K562 (cell line): ENCODE measurements at regions not wholly inside any gene's neighbourhood (a gene's known extent, or its start where the extent isn't known, plus 50 kb on each side); places are given as distances from the start of the nearest gene placed in this dataset.
A peak's percentile ranks its signal among the peaks of the same experiment; 100 is the strongest.

ENCODE experiments used
- ATAC-seq: fragments of 200-7000 bp; cut with Tn5 transposase; 3 replicates; pipeline ENCODE4 v1.9.1; 2020; ENCODE audit warnings: moderate library complexity
- BruUV-seq: library from RNA; stranded (reverse); fragments of 400-500 nt; replicated peaks from 2 replicates; lab custom pipeline; 2021; lab: Mats Ljungman, UMichigan
- CTCF ChIA-PET: fragments of 300-600 bp; formaldehyde crosslinking; extraction: SDS; loops from one replicate; lab custom pipeline; 2021; ENCODE audit warnings: low intra/inter-chr PET ratio; lab: Yijun Ruan, JAX
- POLR2A ChIA-PET: fragments of 300-600, 350-650 bp; sonication (Branson Sonifier 250); formaldehyde crosslinking; extraction: SDS; loops from one replicate; lab custom pipeline; 2021; ENCODE audit warnings: antibody characterized with exemption, inconsistent platforms; lab: Yijun Ruan, JAX
- DNase-seq, 4 experiments: peaks; one replicate each; pipeline versions ENCODE4 v3.0.0 to v3.0.0-alpha.2; 2011 to 2018; ENCODE audit warnings: low spot score in 3 of 4, mixed read lengths in 3 of 4; ENCODE audit errors: extremely low read depth in 1 of 4
- FAIRE-seq: peaks from 2 replicates; lab custom pipeline; 2011; peaks lifted over from hg19 to GRCh38; lab: Jason Lieb, UNC
- H2AFZ ChIP-seq: 2 replicates; pipeline ENCODE4 v1.6.0; 2011; ENCODE audit warnings: low read depth, low read length, control low read depth, inconsistent platforms
- H3K27ac ChIP-seq: fragments of 200-600 bp; 3 replicates; pipeline ENCODE4 v1.8.0; 2011; ENCODE audit warnings: low read depth, mild to moderate bottlenecking, control low read depth, inconsistent platforms, low read length, moderate library complexity, mixed read lengths; ENCODE audit errors: extremely low read depth
- H3K27me3 ChIP-seq, 2 experiments: fragments of 300-600 bp in 1 of 2; 2 replicates in 1 of 2; 3 replicates in 1 of 2; pipeline versions ENCODE4 v1.6.0 to v1.8.0; 2011; ENCODE audit warnings: inconsistent platforms in 2 of 2, low read length in 2 of 2, mild to moderate bottlenecking in 1 of 2, mixed read lengths in 1 of 2, moderate library complexity in 1 of 2; ENCODE audit not compliant: control insufficient read depth in 2 of 2, insufficient read depth in 2 of 2
- H3K36me3 ChIP-seq: fragments of 300-600 bp; 3 replicates; pipeline ENCODE4 v1.8.0; 2011; ENCODE audit warnings: mild to moderate bottlenecking, low read length, inconsistent platforms; ENCODE audit not compliant: control insufficient read depth, insufficient read depth
- H3K4me1 ChIP-seq, 2 experiments: fragments of 200-600 bp in 1 of 2; replicated peaks in 1 of 2; 2 replicates in 1 of 2; 3 replicates in 1 of 2; pipeline versions ENCODE4 v1.5.1 to v1.8.0; 2011; ENCODE audit warnings: inconsistent platforms in 2 of 2, low read length in 2 of 2, mild to moderate bottlenecking in 1 of 2, mixed read lengths in 1 of 2, moderate library complexity in 1 of 2; ENCODE audit not compliant: control insufficient read depth in 2 of 2, insufficient read depth in 2 of 2
- H3K4me2 ChIP-seq: 2 replicates; pipeline ENCODE4 v1.6.1; 2011; ENCODE audit warnings: low read length, control low read depth, inconsistent platforms, mixed read lengths; ENCODE audit not compliant: insufficient read depth
- H3K4me3 ChIP-seq: fragments of 200-600 bp; sonication (generic), shearing (Covaris generic); 2 replicates; pipeline ENCODE4 v1.5.1; 2016; ENCODE audit warnings: control low read depth, inconsistent platforms
- H3K79me2 ChIP-seq: fragments of 200-600 bp; 3 replicates; pipeline ENCODE4 v1.8.0; 2011; ENCODE audit warnings: low read length, inconsistent platforms; ENCODE audit not compliant: control insufficient read depth, insufficient read depth
- H3K9ac ChIP-seq, 2 experiments: 2 replicates each; pipeline versions ENCODE4 v1.6.0 to v1.6.1; 2011; ENCODE audit warnings: low read depth in 2 of 2, low read length in 2 of 2, control low read depth in 1 of 2, inconsistent platforms in 1 of 2, mild to moderate bottlenecking in 1 of 2, mixed read lengths in 1 of 2; ENCODE audit not compliant: insufficient read depth in 1 of 2
- H3K9me1 ChIP-seq: one replicate; pipeline ENCODE4 v1.6.0; 2011; ENCODE audit warnings: inconsistent platforms, mild to moderate bottlenecking, low read length, moderate library complexity; ENCODE audit not compliant: control insufficient read depth, insufficient read depth
- H3K9me3 ChIP-seq: replicated peaks from 2 replicates; pipeline ENCODE4 v1.5.1; 2011; ENCODE audit warnings: low read depth, low read length, inconsistent platforms; ENCODE audit not compliant: control insufficient read depth, insufficient read depth
- H4K20me1 ChIP-seq: replicated peaks from 2 replicates; pipeline ENCODE4 v1.6.1; 2011; ENCODE audit warnings: low read length, inconsistent platforms, mixed read lengths; ENCODE audit not compliant: control insufficient read depth, insufficient read depth
- WGBS: fragments of 100-300 bp; shearing (Covaris generic); methylation state at CpG from one replicate; pipeline ENCODE4 v1.1.6; 2016; ENCODE audit warnings: low coverage, mixed read lengths; ENCODE audit not compliant: insufficient coverage; ENCODE audit errors: missing lambda C conversion rate; 5-methylcytosine and 5-hydroxymethylcytosine counted together
- in situ Hi-C: fragments of 300-500 bp; cut with MboI; formaldehyde crosslinking; loops from 4 replicates; pipeline ENCODE4 v1.15.0; 2018; ENCODE audit warnings: inconsistent platforms, mixed read lengths
- intact Hi-C: fragments of 100-400 bp; cut with micrococcal nuclease; formaldehyde crosslinking; loops from 2 replicates; pipeline ENCODE4 v1.14.2; 2022
- TF ChIP-seq, protein P1 (sequence below): fragments of 450-650 bp; formaldehyde crosslinking; IDR thresholded peaks from 2 replicates; pipeline ENCODE4 v1.4.0; 2020; ENCODE audit warnings: mild to moderate bottlenecking, mixed read lengths
- TF ChIP-seq, protein P2 (sequence below): sonication (generic); formaldehyde crosslinking; IDR thresholded peaks from 2 replicates; pipeline ENCODE4 v1.8.0; 2023; ENCODE audit warnings: missing genetic modification reagents, mild to moderate bottlenecking, borderline replicate concordance

DNA sequence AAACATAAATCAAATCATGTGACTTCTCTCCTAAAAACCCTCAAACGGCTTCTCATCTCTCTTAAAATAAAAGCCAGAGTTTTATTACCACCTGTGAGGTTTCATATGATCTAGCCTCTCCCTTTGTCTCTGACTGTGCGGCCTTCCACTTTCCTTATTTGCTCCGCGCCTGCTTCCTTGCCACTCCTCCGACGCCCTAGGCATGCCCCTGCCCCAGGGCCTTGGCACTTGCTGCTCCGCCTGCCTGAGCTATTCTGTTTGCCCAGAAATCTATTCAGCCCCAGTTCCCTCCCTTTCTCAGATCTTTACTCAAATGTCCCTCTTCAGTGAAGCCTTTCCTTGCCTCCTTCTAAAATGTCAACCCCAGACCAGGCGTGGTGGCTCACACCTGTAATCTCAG lies 57.5 kb upstream of the DISP3 start:
- Histone ChIP-seq H2AFZ (no peak overlapping the region), H4K20me1 (peaks cover 5% of the 10 kb centered on the region; the same call in 1 of the 2 replicates), H3K27ac (no peak overlapping the region)
- 3% methylated on average over 8 of the region's 8 CpGs for WGBS
- TF ChIP-seq, protein P1, sequence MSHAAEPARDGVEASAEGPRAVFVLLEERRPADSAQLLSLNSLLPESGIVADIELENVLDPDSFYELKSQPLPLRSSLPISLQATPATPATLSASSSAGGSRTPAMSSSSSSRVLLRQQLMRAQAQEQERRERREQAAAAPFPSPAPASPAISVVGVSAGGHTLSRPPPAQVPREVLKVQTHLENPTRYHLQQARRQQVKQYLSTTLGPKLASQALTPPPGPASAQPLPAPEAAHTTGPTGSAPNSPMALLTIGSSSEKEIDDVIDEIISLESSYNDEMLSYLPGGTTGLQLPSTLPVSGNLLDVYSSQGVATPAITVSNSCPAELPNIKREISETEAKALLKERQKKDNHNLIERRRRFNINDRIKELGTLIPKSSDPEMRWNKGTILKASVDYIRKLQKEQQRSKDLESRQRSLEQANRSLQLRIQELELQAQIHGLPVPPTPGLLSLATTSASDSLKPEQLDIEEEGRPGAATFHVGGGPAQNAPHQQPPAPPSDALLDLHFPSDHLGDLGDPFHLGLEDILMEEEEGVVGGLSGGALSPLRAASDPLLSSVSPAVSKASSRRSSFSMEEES (CRISPR knock-in tag), result peak; percentile 24; the same call in 1 of the 2 replicates
- TF ChIP-seq, protein P2, sequence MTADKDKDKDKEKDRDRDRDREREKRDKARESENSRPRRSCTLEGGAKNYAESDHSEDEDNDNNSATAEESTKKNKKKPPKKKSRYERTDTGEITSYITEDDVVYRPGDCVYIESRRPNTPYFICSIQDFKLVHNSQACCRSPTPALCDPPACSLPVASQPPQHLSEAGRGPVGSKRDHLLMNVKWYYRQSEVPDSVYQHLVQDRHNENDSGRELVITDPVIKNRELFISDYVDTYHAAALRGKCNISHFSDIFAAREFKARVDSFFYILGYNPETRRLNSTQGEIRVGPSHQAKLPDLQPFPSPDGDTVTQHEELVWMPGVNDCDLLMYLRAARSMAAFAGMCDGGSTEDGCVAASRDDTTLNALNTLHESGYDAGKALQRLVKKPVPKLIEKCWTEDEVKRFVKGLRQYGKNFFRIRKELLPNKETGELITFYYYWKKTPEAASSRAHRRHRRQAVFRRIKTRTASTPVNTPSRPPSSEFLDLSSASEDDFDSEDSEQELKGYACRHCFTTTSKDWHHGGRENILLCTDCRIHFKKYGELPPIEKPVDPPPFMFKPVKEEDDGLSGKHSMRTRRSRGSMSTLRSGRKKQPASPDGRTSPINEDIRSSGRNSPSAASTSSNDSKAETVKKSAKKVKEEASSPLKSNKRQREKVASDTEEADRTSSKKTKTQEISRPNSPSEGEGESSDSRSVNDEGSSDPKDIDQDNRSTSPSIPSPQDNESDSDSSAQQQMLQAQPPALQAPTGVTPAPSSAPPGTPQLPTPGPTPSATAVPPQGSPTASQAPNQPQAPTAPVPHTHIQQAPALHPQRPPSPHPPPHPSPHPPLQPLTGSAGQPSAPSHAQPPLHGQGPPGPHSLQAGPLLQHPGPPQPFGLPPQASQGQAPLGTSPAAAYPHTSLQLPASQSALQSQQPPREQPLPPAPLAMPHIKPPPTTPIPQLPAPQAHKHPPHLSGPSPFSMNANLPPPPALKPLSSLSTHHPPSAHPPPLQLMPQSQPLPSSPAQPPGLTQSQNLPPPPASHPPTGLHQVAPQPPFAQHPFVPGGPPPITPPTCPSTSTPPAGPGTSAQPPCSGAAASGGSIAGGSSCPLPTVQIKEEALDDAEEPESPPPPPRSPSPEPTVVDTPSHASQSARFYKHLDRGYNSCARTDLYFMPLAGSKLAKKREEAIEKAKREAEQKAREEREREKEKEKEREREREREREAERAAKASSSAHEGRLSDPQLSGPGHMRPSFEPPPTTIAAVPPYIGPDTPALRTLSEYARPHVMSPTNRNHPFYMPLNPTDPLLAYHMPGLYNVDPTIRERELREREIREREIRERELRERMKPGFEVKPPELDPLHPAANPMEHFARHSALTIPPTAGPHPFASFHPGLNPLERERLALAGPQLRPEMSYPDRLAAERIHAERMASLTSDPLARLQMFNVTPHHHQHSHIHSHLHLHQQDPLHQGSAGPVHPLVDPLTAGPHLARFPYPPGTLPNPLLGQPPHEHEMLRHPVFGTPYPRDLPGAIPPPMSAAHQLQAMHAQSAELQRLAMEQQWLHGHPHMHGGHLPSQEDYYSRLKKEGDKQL (CRISPR knock-in tag), result no peak
- TF ChIP-seq, all 486 proteins: peak for 1
- no peak for DNase-seq
- H3K36me3 ChIP-seq, result no peaks in the 10 kb centered on the region
- POLR2A ChIA-PET, result no interaction called here
- intact Hi-C loops, result no loop called here
- H3K79me2 ChIP-seq, result no peaks in the 10 kb centered on the region
- H3K4me3 ChIP-seq, result no peak overlapping the region
- CTCF ChIA-PET, result no interaction called here
- FAIRE-seq, result no peak
- no peak overlapping the region for H3K9ac ChIP-seq
- no peak overlapping the region for H3K4me2 ChIP-seq
- H3K9me1 ChIP-seq, result no peaks in the 10 kb centered on the region
- ATAC-seq, result no peak
- no peaks in the 10 kb centered on the region for H3K4me1 ChIP-seq
- no peaks in the 10 kb centered on the region for H3K9me3 ChIP-seq
- BruUV-seq, result no TSS peak
- peaks cover 29 to 52% of the 10 kb centered on the region in 2 experiments for H3K27me3 ChIP-seq
- in situ Hi-C loops, result no loop called here
